Transverse colon (tissue), 4 donors: ENCODE measurements at regions not wholly inside any gene's neighbourhood (a gene's known extent, or its start where the extent isn't known, plus 50 kb on each side); places are given as distances from the start of the nearest gene placed in this dataset.

Source experiments
- CTCF ChIP-seq, 5 experiments: fragments of 200-600 bp in 3 of 5; fragments of 450-650 bp in 2 of 5; sonication (generic) in 3 of 5; IDR thresholded peaks; 1 replicate in 2 of 5; 2 replicates in 3 of 5; pipeline ENCODE4 v1.5.1; 2016 to 2017; ENCODE audit warnings: antibody characterized with exemption in 5 of 5, inconsistent platforms in 3 of 5, mild to moderate bottlenecking in 2 of 5, moderate library complexity in 1 of 5
- POLR2A ChIP-seq: fragments of 450-650 bp; IDR thresholded peaks from one replicate; pipeline ENCODE4 v1.6.1; 2016; ENCODE audit warnings: antibody characterized with exemption, mild to moderate bottlenecking, moderate library complexity
- POLR2AphosphoS5 ChIP-seq, 3 donors: sonication (generic); formaldehyde crosslinking; IDR thresholded peaks; one replicate each; pipeline ENCODE4 v1.6.1; 2016; ENCODE audit warnings: antibody characterized with exemption in 3 of 3

- TF ChIP-seq POLR2A: no peak
- TF ChIP-seq CTCF (IDR thresholded peaks at IDR 0.05): no peak
- no peak for TF ChIP-seq POLR2AphosphoS5 (IDR thresholded peaks at IDR 0.05)
Measured at GRCh38 chr2:151118269-151118668, 143.4 kb downstream of the RBM43 start.
